SK-N-SH (cell line): ENCODE measurements at regions not wholly inside any gene's neighbourhood (a gene's known extent, or its start where the extent isn't known, plus 50 kb on each side); places are given as distances from the start of the nearest gene placed in this dataset.

Source experiments
- CTCF ChIP-seq: fragments of 200-600 bp; sonication (generic); IDR thresholded peaks from 2 replicates; pipeline ENCODE4 v1.6.1; 2017; ENCODE audit warnings: antibody characterized with exemption, mild to moderate bottlenecking, moderate library complexity
- GATA2 ChIP-seq: sonication (generic); formaldehyde crosslinking; IDR thresholded peaks from 2 replicates; pipeline ENCODE4 v1.5.0; 2020; ENCODE audit warnings: mild to moderate bottlenecking, missing genetic modification reagents
- MAX ChIP-seq: IDR thresholded peaks from 2 replicates; pipeline ENCODE4 v1.4.0; 2012; ENCODE audit warnings: low read depth
- NRF1 ChIP-seq: IDR thresholded peaks from 2 replicates; pipeline ENCODE4 v1.6.1; 2012; ENCODE audit warnings: low read depth, mild to moderate bottlenecking, low read length
- RAD21 ChIP-seq: IDR thresholded peaks from 2 replicates; pipeline ENCODE4 v1.6.1; 2012; ENCODE audit warnings: mild to moderate bottlenecking, low read length
- RFX5 ChIP-seq: IDR thresholded peaks from 2 replicates; pipeline ENCODE4 v1.6.1; 2012; ENCODE audit warnings: mild to moderate bottlenecking, improper control_type of control experiment, low read length
- RXRA ChIP-seq: IDR thresholded peaks from 2 replicates; pipeline ENCODE4 v1.4.0; 2012; ENCODE audit warnings: low read depth, mild to moderate bottlenecking, borderline replicate concordance
- SIN3A ChIP-seq: IDR thresholded peaks from 2 replicates; pipeline ENCODE4 v1.6.1; 2012; ENCODE audit warnings: low read depth, mild to moderate bottlenecking, low read length, moderate library complexity, borderline replicate concordance
- TF ChIP-seq, protein P1 (sequence below): fragments of 150-350 bp; IDR thresholded peaks from 2 replicates; pipeline ENCODE4 v1.6.1; 2017; ENCODE audit warnings: antibody characterized with exemption, low read length, low read depth, borderline replicate concordance

DNA sequence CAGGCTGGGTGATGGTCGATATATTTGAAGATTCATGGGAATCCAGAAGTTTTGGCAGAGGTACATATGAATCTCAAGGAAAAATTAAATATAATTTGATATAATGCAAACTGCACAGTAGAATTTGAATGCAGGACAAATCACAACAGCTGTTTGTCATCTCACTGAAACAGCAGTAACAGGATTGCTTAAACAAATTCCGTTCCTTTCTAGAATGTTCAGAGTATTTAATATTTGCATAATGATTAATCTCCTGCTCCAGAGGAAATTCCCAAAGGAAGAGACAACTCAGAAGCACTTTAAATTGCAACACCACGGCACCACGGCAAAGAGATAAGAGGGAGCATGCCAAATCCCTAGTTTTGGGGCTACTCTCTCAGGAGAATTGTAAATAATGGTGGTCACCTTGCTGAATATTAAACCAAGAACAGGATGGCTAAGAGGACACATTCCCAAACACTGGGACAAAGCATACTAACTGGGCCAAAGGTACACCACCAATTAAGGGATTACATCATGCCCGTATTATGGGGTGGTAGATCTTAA, 67.8 kb upstream of the MAP4K3 start:
- no peak for TF ChIP-seq RFX5
- TF ChIP-seq RAD21 = no peak
- no peak for TF ChIP-seq CTCF
- TF ChIP-seq MAX = no peak
- no peak for TF ChIP-seq SIN3A
- TF ChIP-seq, protein P1, sequence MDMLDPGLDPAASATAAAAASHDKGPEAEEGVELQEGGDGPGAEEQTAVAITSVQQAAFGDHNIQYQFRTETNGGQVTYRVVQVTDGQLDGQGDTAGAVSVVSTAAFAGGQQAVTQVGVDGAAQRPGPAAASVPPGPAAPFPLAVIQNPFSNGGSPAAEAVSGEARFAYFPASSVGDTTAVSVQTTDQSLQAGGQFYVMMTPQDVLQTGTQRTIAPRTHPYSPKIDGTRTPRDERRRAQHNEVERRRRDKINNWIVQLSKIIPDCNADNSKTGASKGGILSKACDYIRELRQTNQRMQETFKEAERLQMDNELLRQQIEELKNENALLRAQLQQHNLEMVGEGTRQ = no peak
- no peak for TF ChIP-seq RXRA
- no peak for TF ChIP-seq GATA2
- no peak for TF ChIP-seq NRF1
